DMS53 treated with DMSO at 0.1 percent for 48 hours (cell line): ENCODE measurements at regions not wholly inside any gene's neighbourhood (a gene's known extent, or its start where the extent isn't known, plus 50 kb on each side); places are given as distances from the start of the nearest gene placed in this dataset.

ENCODE experiments used
- DNase-seq: peaks from one replicate; lab custom pipeline; 2025; ENCODE audit not compliant: unreplicated experiment; lab: John Stamatoyannopoulos, UW

GRCh38 chr2:120968307-120969015, 232.8 kb downstream of the GLI2 start:
- no peak for DNase-seq

DNA sequence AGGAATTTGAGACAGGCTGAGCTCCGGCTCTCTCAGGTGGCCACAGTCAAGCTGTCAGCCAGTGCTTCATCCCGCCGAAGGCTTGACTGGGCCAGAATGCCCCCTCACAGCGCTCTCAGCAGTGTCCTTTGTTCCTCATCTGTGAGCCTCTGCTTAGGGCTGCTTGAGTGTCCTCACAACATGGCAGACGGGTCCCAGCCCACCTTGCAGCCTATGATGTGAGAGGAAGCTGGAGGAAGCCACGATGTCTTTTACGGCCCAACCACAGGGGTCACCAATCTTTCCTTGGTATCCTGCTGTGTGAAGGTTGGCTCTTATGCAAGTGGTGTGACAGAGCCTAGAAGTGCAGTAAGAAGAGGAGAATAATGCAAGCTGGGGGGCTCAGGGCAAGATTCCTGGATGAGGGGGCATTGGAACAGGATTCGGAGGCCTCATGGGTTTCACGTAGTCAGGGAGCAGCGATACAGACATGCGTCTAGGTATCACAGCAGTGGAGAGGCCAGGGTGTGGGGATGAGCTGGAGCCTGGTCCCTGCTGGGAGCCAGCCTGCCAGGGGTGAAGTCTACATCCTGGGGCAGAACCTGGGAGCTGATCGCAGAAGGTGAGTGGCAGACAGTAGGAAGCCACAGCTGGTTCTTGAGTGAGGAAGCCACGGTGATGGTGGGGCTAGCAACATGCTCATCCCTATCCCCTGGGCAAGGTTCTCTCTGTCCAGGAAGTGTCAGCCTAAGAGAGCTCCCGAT, 234.1 kb downstream of the GLI2 start:
- DNase-seq: no peak

GRCh38 chr2:120971866-120972265, 236.2 kb downstream of the GLI2 start:
- no peak for DNase-seq

- DNase-seq: peak; percentile 58
These were observed 236.6 kb downstream of the GLI2 start for GRCh38 chr2:120972286-120972685.

DNA sequence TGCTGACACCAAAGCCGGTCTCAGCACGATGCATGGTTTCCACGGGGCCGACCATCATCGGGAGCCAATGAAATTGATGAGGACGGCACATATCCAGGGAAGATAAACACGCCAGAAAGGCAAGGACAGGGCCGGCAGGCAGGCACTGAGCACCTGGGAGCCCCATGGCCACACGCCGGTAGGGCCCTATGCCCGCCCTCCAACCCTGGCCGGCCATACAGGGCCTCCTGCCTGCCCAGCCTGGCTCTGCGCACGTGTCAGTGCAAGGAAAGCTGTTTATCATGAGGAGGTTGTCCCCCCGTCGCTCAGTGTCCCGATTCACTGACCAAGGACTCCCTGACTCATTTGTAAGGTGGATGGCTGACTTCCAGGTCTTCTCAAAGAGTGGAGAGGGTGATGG, 237.5 kb downstream of the GLI2 start:
- no peak for DNase-seq

- no peak for DNase-seq
These were observed 239.3 kb downstream of the GLI2 start for GRCh38 chr2:120974950-120975349.

- no peak for DNase-seq
These were observed 241.0 kb downstream of the GLI2 start for GRCh38 chr2:120976501-120977307.

DNA sequence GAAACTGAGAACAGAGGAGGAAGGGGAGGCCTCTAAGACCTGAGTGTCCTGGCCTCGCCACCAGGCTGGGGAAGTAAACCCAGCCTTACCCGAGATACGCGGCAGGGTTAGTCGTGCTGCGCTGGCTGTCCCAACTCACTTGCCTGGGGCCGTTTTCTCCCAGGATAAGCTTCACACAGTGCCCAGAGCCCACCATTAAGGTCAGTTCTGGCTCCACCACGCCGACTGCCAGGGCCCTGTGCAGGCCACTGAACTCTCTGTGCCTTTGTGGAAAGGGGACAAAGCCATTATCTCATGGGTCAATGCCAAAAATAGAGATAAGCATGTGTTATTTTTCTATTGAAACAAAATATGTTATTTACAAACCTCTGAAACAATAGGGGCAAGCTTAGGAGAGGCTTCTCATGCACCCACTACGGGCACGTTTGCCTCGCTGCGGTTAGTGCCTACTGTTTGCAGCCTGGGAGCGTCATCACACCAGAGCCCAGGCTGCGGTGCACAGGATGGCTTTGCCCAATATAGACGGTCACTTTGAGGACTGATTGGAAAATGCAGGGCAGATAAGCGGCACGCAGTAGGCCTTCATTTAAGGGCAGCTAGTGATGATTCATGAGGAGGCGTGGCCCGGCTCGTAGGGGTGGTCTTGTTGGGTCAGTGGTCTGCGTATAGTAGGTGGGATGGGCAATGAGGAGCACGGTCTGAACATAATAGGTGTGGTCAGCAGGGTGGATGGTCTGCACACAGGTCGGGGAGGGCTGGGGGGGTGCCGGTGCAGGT, 242.1 kb downstream of the GLI2 start:
- DNase-seq: no peak

- no peak for DNase-seq
These were observed 242.8 kb downstream of the GLI2 start for GRCh38 chr2:120978359-120979050.

- no peak for DNase-seq
These were observed 243.7 kb downstream of the GLI2 start for GRCh38 chr2:120979398-120979797.

- DNase-seq: no peak
These were observed 244.3 kb downstream of the GLI2 start for GRCh38 chr2:120979921-120980320.

DNA sequence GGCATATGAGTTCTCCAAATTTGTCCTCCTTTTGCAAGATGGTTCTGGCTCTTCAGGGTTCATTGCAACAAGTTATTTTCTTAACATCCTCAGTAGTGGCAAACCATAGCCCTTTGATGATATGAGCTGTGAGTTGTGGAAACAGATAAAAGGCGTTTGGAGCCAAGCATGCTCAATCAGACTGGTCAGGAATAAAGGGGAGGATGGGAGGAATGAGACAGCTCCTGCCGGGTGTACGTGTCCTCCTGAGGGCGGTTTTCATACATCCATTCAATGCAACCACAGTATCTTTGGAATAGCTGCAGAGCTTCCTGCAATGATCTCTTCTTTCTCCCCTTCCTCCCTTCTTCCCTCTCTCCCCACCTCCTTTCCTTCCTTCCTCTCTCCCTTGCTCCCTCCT, 245.8 kb downstream of the GLI2 start:
- DNase-seq: no peak

- no peak for DNase-seq
These were observed 246.9 kb downstream of the GLI2 start for GRCh38 chr2:120982598-120982997.

- DNase-seq: no peak
These were observed 247.7 kb downstream of the GLI2 start for GRCh38 chr2:120983344-120983743.

DNA sequence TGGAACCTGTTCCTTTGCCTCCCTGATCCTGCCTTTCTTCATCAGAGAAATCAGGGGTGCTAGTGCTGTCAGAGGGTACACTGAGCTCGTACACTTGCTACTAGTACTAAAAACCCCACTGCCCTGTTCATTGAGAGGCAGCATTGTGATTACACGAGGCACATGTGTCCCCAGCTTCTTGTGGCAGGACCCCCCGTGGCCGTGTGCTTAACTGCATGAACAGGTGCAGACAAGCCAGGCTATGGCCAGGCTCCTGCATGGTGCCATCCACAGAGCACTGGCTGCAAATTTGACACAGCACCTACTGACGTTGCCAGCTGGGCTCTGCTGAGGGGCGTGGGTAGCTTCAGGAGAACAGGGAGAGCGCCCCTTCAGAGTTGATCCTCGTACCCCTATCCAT, 248.4 kb downstream of the GLI2 start:
- no peak for DNase-seq

- DNase-seq: no peak
These were observed 248.9 kb downstream of the GLI2 start for GRCh38 chr2:120984452-120985173.

DNA sequence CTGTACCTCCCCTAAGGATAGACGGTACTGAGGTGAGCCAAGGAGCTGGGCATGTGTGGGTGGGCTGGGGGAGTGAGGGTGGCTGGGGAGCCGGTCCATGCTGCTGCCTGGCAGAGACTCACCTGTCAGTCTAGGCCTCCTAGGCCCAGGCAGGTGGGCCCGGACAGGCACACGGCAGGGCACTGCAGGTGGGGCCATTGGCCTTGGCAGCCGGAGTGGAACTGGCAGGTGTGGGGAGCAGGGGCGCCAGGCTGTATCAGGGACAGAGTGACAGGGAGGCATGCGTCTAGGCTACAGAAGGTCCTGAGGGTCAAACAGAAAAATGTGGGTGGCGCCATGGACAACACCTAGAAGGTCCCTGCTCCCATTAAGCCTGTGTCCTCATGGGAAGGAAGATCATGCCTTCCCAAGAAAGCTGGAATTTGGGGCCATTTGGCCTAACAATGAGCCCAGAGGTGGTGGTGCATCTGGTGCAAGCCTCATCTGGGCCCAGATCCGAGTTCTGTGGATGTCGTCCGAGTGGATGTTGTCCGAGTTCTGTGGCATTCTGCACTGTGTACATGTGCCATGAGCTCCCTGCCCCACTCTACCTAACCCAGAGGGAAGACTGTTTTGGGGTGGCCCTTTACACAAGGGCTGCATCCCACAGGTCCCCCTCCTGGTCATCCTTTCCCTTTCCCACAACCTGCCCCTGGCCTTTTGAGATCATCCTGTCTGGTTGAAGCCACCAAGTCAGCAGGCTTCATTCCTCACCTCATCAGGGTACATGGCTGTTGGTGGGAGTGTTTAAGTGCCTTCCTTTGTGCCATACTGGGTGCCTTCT, 249.7 kb downstream of the GLI2 start:
- no peak for DNase-seq

DNA sequence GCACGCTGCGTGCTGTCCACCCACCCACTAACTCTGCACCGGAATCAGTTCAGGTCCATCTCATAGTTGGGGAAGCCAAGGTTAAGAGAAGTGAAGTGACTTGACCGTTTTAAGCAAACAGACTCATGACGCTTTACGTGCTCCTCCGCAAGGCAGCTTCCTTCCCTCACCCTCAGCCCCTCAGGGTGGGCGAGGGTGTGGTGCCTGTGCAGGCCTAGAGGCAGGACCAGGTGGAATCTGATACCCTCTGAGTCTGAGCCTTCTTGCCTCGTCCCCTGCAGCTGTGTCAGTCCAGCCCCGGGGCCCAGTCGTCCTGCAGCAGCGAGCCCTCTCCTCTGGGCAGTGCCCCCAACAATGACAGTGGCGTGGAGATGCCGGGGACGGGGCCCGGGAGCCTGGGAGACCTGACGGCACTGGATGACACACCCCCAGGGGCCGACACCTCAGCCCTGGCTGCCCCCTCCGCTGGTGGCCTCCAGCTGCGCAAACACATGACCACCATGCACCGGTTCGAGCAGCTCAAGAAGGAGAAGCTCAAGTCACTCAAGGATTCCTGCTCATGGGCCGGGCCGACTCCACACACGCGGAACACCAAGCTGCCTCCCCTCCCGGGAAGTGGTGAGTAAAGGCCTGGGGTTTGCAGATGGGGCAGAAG, 250.5 kb downstream of the GLI2 start:
- no peak for DNase-seq
